GM23338 (cell line): ENCODE measurements at regions not wholly inside any gene's neighbourhood (a gene's known extent, or its start where the extent isn't known, plus 50 kb on each side); places are given as distances from the start of the nearest gene placed in this dataset.

ENCODE experiments used
- ATAC-seq: fragments of 200-7000 bp; cut with Tn5 transposase; 3 replicates; pipeline ENCODE4 v1.9.1; 2020
- DNase-seq: peaks from one replicate; pipeline ENCODE4 v3.0.0-alpha.2; 2015; ENCODE audit warnings: low spot score
- H2AFZ ChIP-seq: fragments of 200-600 bp; sonication (generic); 2 replicates; pipeline ENCODE4 v1.8.0; 2016; ENCODE audit warnings: antibody characterized with exemption, mild to moderate bottlenecking, moderate library complexity
- H3F3A ChIP-seq: fragments of 200-600 bp; sonication (generic); replicated peaks from 2 replicates; pipeline ENCODE4 v1.8.0; 2017; ENCODE audit warnings: antibody characterized with exemption, mixed run types, low read depth
- H3K27ac ChIP-seq: fragments of 200-600 bp; sonication (generic); 2 replicates; pipeline ENCODE4 v1.6.1; 2016; ENCODE audit warnings: low read depth
- H3K27me3 ChIP-seq: fragments of 200-600 bp; sonication (generic); 2 replicates; pipeline ENCODE4 v1.8.0; 2016; ENCODE audit warnings: mild to moderate bottlenecking, mixed run types, moderate library complexity; ENCODE audit not compliant: insufficient read depth
- H3K36me3 ChIP-seq: fragments of 200-600 bp; sonication (generic); 2 replicates; pipeline ENCODE4 v1.8.0; 2016; ENCODE audit warnings: mild to moderate bottlenecking; ENCODE audit not compliant: insufficient read depth
- H3K4me1 ChIP-seq: fragments of 200-600 bp; sonication (generic); 2 replicates; pipeline ENCODE4 v1.8.0; 2016; ENCODE audit warnings: mild to moderate bottlenecking, moderate library complexity; ENCODE audit not compliant: insufficient read depth
- H3K4me2 ChIP-seq: fragments of 200-600 bp; sonication (generic); 2 replicates; pipeline ENCODE4 v1.7.1; 2017; ENCODE audit warnings: mixed run types
- H3K4me3 ChIP-seq: fragments of 200-600 bp; sonication (generic); 2 replicates; pipeline ENCODE4 v1.6.1; 2016; ENCODE audit warnings: mixed run types
- H3K79me2 ChIP-seq: fragments of 200-600 bp; sonication (generic); replicated peaks from 2 replicates; pipeline ENCODE4 v1.8.0; 2017; ENCODE audit warnings: mild to moderate bottlenecking; ENCODE audit not compliant: insufficient read depth
- H3K9me2 ChIP-seq: fragments of 200-600 bp; sonication (generic); 2 replicates; pipeline ENCODE4 v1.8.0; 2017; ENCODE audit not compliant: insufficient read depth
- H4K20me1 ChIP-seq: fragments of 200-600 bp; sonication (generic); replicated peaks from 2 replicates; pipeline ENCODE4 v1.8.0; 2017; ENCODE audit warnings: mild to moderate bottlenecking; ENCODE audit not compliant: insufficient read depth
- H3K27ac Mint-ChIP-seq: 2 replicates; pipeline ENCODE4 v1.8.0; 2020; ENCODE audit warnings: inconsistent platforms, mild to moderate bottlenecking, moderate library complexity, mixed read lengths
- H3K27me3 Mint-ChIP-seq: 3 replicates; pipeline ENCODE4 v1.8.0; 2022; ENCODE audit warnings: low read depth, mild to moderate bottlenecking, moderate library complexity, mixed read lengths, inconsistent platforms; ENCODE audit not compliant: insufficient read depth, poor library complexity
- H3K36me3 Mint-ChIP-seq: 3 replicates; pipeline ENCODE4 v1.8.0; 2021; ENCODE audit warnings: low read depth, mild to moderate bottlenecking, inconsistent platforms, moderate library complexity, mixed read lengths
- H3K4me1 Mint-ChIP-seq: 3 replicates; pipeline ENCODE4 v1.8.0; 2020; ENCODE audit warnings: mild to moderate bottlenecking, inconsistent platforms, mixed read lengths
- H3K4me3 Mint-ChIP-seq: 3 replicates; pipeline ENCODE4 v1.8.0; 2021; ENCODE audit warnings: moderate library complexity, mild to moderate bottlenecking, inconsistent platforms, mixed read lengths
- H3K9me3 Mint-ChIP-seq: 3 replicates; pipeline ENCODE4 v1.8.0; 2020; ENCODE audit warnings: moderate library complexity, mild to moderate bottlenecking, inconsistent platforms, mixed read lengths
- EZH2 ChIP-seq: fragments of 200-600 bp; sonication (generic); IDR thresholded peaks from one replicate; pipeline ENCODE4 v1.8.0; 2017; ENCODE audit warnings: antibody characterized with exemption, mild to moderate bottlenecking, low read depth; ENCODE audit not compliant: unreplicated experiment
- JUNB ChIP-seq: IDR thresholded peaks from one replicate; pipeline ENCODE4 v1.6.1; 2016; ENCODE audit warnings: antibody characterized with exemption; ENCODE audit not compliant: unreplicated experiment
- NANOG ChIP-seq: IDR thresholded peaks from 2 replicates; pipeline ENCODE4 v1.6.1; 2016; ENCODE audit warnings: antibody characterized with exemption, borderline replicate concordance
- POLR2AphosphoS5 ChIP-seq: IDR thresholded peaks from 2 replicates; pipeline ENCODE4 v1.6.1; 2016; ENCODE audit warnings: antibody characterized with exemption, low read depth
- ZNF114 ChIP-seq: fragments of 250-450 bp; sonication (Bioruptor Pico); IDR thresholded peaks from 2 replicates; pipeline ENCODE4 v1.5.0; 2020; ENCODE audit warnings: mild to moderate bottlenecking, moderate library complexity
- ZNF331 ChIP-seq: fragments of 250-450 bp; sonication (Bioruptor Pico); IDR thresholded peaks from 2 replicates; pipeline ENCODE4 v1.5.0; 2020; ENCODE audit warnings: low read depth, mild to moderate bottlenecking, moderate library complexity
- TF ChIP-seq, protein P1 (sequence below): fragments of 250-450 bp; sonication (Bioruptor Pico); IDR thresholded peaks from 2 replicates; pipeline ENCODE4 v1.5.0; 2020; ENCODE audit warnings: mild to moderate bottlenecking, moderate library complexity
- TF ChIP-seq, protein P2 (sequence below): IDR thresholded peaks from one replicate; pipeline ENCODE4 v1.6.1; 2018; ENCODE audit warnings: antibody characterized with exemption; ENCODE audit not compliant: unreplicated experiment
- TF ChIP-seq, protein P3 (sequence below): IDR thresholded peaks from 2 replicates; pipeline ENCODE4 v1.6.1; 2016; ENCODE audit warnings: antibody characterized with exemption

DNA sequence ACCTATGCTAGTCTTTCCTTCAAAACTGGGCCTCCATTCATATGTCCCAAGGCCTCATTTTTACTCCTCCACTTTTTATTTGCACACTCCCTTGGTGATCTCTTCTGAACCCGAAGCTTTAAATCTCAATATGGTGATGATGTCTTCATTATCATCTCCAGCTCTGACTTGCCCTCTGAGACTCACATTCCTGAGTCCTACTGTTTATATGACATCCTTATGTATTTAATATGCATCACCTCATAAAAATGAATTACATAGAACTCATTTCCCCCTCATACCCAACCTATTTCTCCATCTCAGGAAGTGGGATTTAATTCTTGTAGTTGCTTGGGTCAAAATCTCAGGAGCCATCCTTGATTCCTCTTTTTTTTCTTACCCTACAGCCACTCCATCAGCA is 473.0 kb downstream of the EBF1 start (continued):
- TF ChIP-seq, protein P1, sequence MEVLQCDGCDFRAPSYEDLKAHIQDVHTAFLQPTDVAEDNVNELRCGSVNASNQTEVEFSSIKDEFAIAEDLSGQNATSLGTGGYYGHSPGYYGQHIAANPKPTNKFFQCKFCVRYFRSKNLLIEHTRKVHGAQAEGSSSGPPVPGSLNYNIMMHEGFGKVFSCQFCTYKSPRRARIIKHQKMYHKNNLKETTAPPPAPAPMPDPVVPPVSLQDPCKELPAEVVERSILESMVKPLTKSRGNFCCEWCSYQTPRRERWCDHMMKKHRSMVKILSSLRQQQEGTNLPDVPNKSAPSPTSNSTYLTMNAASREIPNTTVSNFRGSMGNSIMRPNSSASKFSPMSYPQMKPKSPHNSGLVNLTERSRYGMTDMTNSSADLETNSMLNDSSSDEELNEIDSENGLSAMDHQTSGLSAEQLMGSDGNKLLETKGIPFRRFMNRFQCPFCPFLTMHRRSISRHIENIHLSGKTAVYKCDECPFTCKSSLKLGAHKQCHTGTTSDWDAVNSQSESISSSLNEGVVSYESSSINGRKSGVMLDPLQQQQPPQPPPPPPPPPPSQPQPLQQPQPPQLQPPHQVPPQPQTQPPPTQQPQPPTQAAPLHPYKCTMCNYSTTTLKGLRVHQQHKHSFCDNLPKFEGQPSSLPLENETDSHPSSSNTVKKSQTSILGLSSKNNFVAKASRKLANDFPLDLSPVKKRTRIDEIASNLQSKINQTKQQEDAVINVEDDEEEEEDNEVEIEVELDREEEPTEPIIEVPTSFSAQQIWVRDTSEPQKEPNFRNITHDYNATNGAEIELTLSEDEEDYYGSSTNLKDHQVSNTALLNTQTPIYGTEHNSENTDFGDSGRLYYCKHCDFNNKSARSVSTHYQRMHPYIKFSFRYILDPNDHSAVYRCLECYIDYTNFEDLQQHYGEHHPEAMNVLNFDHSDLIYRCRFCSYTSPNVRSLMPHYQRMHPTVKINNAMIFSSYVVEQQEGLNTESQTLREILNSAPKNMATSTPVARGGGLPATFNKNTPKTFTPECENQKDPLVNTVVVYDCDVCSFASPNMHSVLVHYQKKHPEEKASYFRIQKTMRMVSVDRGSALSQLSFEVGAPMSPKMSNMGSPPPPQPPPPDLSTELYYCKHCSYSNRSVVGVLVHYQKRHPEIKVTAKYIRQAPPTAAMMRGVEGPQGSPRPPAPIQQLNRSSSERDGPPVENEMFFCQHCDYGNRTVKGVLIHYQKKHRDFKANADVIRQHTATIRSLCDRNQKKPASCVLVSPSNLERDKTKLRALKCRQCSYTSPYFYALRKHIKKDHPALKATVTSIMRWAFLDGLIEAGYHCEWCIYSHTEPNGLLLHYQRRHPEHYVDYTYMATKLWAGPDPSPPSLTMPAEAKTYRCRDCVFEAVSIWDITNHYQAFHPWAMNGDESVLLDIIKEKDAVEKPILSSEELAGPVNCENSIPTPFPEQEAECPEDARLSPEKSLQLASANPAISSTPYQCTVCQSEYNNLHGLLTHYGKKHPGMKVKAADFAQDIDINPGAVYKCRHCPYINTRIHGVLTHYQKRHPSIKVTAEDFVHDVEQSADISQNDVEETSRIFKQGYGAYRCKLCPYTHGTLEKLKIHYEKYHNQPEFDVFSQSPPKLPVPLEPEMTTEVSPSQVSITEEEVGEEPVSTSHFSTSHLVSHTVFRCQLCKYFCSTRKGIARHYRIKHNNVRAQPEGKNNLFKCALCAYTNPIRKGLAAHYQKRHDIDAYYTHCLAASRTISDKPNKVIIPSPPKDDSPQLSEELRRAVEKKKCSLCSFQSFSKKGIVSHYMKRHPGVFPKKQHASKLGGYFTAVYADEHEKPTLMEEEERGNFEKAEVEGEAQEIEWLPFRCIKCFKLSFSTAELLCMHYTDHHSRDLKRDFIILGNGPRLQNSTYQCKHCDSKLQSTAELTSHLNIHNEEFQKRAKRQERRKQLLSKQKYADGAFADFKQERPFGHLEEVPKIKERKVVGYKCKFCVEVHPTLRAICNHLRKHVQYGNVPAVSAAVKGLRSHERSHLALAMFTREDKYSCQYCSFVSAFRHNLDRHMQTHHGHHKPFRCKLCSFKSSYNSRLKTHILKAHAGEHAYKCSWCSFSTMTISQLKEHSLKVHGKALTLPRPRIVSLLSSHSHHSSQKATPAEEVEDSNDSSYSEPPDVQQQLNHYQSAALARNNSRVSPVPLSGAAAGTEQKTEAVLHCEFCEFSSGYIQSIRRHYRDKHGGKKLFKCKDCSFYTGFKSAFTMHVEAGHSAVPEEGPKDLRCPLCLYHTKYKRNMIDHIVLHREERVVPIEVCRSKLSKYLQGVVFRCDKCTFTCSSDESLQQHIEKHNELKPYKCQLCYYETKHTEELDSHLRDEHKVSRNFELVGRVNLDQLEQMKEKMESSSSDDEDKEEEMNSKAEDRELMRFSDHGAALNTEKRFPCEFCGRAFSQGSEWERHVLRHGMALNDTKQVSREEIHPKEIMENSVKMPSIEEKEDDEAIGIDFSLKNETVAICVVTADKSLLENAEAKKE (CRISPR knock-in tag) = no peak
- no peak for TF ChIP-seq ZNF114 (CRISPR knock-in tag)
- TF ChIP-seq NANOG = no peak
- TF ChIP-seq POLR2AphosphoS5 = no peak

DNA sequence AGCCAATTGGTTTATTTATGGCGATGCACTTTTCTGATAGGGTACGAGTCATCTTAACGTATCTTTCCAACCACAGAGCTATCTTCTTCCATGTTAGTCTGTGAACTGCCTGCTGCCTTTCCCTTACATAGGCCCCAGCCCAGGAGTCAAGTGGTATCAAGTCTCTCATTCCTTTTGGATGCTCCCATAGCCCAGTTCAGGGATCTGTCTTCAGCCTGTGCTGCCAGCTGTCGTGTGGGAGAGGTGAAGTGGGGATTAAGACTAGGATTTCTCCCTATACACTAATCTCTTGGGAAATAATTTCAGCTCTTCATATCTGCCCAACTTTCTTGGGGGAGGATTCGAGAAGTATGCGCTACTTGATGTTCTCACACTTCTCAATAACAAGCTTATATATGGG is 475.7 kb downstream of the EBF1 start:
- Mint-ChIP-seq H3K36me3 (no peaks in the 10 kb centered on the region), H3K27ac (peak overlapping the region; percentile 55), H3K4me3 (no peak overlapping the region), H3K27me3 (no peaks in the 10 kb centered on the region), H3K4me1 (no peaks in the 10 kb centered on the region; the same call in 2 of the 3 replicates), H3K9me3 (no peaks in the 10 kb centered on the region)
- H3K4me1 ChIP-seq = no peaks in the 10 kb centered on the region
- H3K27me3 ChIP-seq = no peaks in the 10 kb centered on the region
- no peaks in the 10 kb centered on the region for H3F3A ChIP-seq
- peaks cover 7% of the 10 kb centered on the region; the same call in 1 of the 2 replicates for H3K9me2 ChIP-seq
- no peaks in the 10 kb centered on the region for H4K20me1 ChIP-seq
- H3K4me2 ChIP-seq = no peak overlapping the region
- no peaks in the 10 kb centered on the region for H3K36me3 ChIP-seq
- no peaks in the 10 kb centered on the region for H3K79me2 ChIP-seq
- no peak overlapping the region for H2AFZ ChIP-seq
- DNase-seq (no peak), ATAC-seq (no peak)
- H3K4me3 ChIP-seq = no peak overlapping the region
- no peak overlapping the region for H3K27ac ChIP-seq
- TF ChIP-seq NANOG = no peak
- TF ChIP-seq, protein P2, sequence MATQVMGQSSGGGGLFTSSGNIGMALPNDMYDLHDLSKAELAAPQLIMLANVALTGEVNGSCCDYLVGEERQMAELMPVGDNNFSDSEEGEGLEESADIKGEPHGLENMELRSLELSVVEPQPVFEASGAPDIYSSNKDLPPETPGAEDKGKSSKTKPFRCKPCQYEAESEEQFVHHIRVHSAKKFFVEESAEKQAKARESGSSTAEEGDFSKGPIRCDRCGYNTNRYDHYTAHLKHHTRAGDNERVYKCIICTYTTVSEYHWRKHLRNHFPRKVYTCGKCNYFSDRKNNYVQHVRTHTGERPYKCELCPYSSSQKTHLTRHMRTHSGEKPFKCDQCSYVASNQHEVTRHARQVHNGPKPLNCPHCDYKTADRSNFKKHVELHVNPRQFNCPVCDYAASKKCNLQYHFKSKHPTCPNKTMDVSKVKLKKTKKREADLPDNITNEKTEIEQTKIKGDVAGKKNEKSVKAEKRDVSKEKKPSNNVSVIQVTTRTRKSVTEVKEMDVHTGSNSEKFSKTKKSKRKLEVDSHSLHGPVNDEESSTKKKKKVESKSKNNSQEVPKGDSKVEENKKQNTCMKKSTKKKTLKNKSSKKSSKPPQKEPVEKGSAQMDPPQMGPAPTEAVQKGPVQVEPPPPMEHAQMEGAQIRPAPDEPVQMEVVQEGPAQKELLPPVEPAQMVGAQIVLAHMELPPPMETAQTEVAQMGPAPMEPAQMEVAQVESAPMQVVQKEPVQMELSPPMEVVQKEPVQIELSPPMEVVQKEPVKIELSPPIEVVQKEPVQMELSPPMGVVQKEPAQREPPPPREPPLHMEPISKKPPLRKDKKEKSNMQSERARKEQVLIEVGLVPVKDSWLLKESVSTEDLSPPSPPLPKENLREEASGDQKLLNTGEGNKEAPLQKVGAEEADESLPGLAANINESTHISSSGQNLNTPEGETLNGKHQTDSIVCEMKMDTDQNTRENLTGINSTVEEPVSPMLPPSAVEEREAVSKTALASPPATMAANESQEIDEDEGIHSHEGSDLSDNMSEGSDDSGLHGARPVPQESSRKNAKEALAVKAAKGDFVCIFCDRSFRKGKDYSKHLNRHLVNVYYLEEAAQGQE = no peak
- no peak for TF ChIP-seq JUNB
- TF ChIP-seq, protein P3, sequence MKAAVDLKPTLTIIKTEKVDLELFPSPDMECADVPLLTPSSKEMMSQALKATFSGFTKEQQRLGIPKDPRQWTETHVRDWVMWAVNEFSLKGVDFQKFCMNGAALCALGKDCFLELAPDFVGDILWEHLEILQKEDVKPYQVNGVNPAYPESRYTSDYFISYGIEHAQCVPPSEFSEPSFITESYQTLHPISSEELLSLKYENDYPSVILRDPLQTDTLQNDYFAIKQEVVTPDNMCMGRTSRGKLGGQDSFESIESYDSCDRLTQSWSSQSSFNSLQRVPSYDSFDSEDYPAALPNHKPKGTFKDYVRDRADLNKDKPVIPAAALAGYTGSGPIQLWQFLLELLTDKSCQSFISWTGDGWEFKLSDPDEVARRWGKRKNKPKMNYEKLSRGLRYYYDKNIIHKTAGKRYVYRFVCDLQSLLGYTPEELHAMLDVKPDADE = no peak
- no peak for TF ChIP-seq ZNF331
- no peak for TF ChIP-seq EZH2
